HepG2 (cell line): ENCODE measurements at regions not wholly inside any gene's neighbourhood (a gene's known extent, or its start where the extent isn't known, plus 50 kb on each side); places are given as distances from the start of the nearest gene placed in this dataset.

Experiments
- AHDC1 ChIP-seq: sonication (generic); formaldehyde crosslinking; IDR thresholded peaks from 2 replicates; pipeline ENCODE4 v1.5.1; 2020; ENCODE audit warnings: mild to moderate bottlenecking, missing genetic modification reagents, borderline replicate concordance
- ARID4A ChIP-seq: sonication (generic); formaldehyde crosslinking; IDR thresholded peaks from 2 replicates; pipeline ENCODE4 v1.5.0; 2020; ENCODE audit warnings: mild to moderate bottlenecking, missing genetic modification reagents, borderline replicate concordance
- CEBPB ChIP-seq: IDR thresholded peaks from 2 replicates; pipeline ENCODE4 v1.6.1; 2011; ENCODE audit warnings: low read depth, low read length, improper control_type of control experiment, borderline replicate concordance
- EEA1 ChIP-seq: sonication (generic); formaldehyde crosslinking; IDR thresholded peaks from 2 replicates; pipeline ENCODE4 v1.5.1; 2020; ENCODE audit warnings: mild to moderate bottlenecking, missing genetic modification reagents, borderline replicate concordance
- HMG20A ChIP-seq: IDR thresholded peaks from 2 replicates; pipeline ENCODE4 v1.6.1; 2016; ENCODE audit warnings: borderline replicate concordance
- HOXA7 ChIP-seq: sonication (generic); formaldehyde crosslinking; IDR thresholded peaks from 2 replicates; pipeline ENCODE4 v1.8.1; 2022; ENCODE audit warnings: mild to moderate bottlenecking, missing genetic modification reagents, moderate library complexity
- IRF2 ChIP-seq: IDR thresholded peaks from 2 replicates; pipeline ENCODE4 v1.6.1; 2018; ENCODE audit warnings: missing genetic modification reagents, missing compliant biosample characterization
- IRX3 ChIP-seq: sonication (generic); formaldehyde crosslinking; IDR thresholded peaks from 2 replicates; pipeline ENCODE4 v1.8.1; 2023; ENCODE audit warnings: mild to moderate bottlenecking, low read depth, missing genetic modification reagents, borderline replicate concordance
- POGZ ChIP-seq: sonication (generic); formaldehyde crosslinking; IDR thresholded peaks from 2 replicates; pipeline ENCODE4 v1.4.0; 2020; ENCODE audit warnings: mild to moderate bottlenecking, missing genetic modification reagents
- POLR2G ChIP-seq: fragments of 200-400 bp; formaldehyde crosslinking; IDR thresholded peaks from 2 replicates; pipeline ENCODE4 v1.6.1; 2018; ENCODE audit warnings: mild to moderate bottlenecking, low read depth, low read length, moderate library complexity
- RELA ChIP-seq: sonication (generic); formaldehyde crosslinking; IDR thresholded peaks from 2 replicates; pipeline ENCODE4 v1.4.0; 2020; ENCODE audit warnings: missing genetic modification reagents
- RFXANK ChIP-seq: IDR thresholded peaks from 2 replicates; pipeline ENCODE4 v1.6.1; 2016
- SOX13 ChIP-seq, 3 experiments: fragments of 450-650 bp in 1 of 3; sonication (generic) in 1 of 3; formaldehyde crosslinking in 1 of 3; IDR thresholded peaks in 2 of 3; conservative IDR thresholded peaks in 1 of 3; 2 replicates each; pipeline versions ENCODE4 v1.5.0 to v1.6.1; 2016 to 2020; ENCODE audit warnings: antibody characterized with exemption in 1 of 3, mild to moderate bottlenecking in 1 of 3, missing compliant biosample characterization in 1 of 3, missing genetic modification reagents in 1 of 3, moderate library complexity in 1 of 3
- ZBTB21 ChIP-seq: sonication (generic); formaldehyde crosslinking; IDR thresholded peaks from 2 replicates; pipeline ENCODE4 v1.4.0; 2020; ENCODE audit warnings: missing genetic modification reagents
- ZFP37 ChIP-seq: sonication (generic); formaldehyde crosslinking; IDR thresholded peaks from 2 replicates; pipeline ENCODE4 v1.4.0; 2020; ENCODE audit warnings: missing genetic modification reagents, borderline replicate concordance
- ZNF296 ChIP-seq: sonication (generic); formaldehyde crosslinking; conservative IDR thresholded peaks from 2 replicates; pipeline ENCODE4 v1.5.0; 2020; ENCODE audit warnings: mild to moderate bottlenecking, missing genetic modification reagents
- ZNF335 ChIP-seq: sonication (generic); formaldehyde crosslinking; IDR thresholded peaks from 2 replicates; pipeline ENCODE4 v1.4.0; 2020; ENCODE audit warnings: missing genetic modification reagents
- ZNF382 ChIP-seq: sonication (generic); formaldehyde crosslinking; IDR thresholded peaks from 2 replicates; pipeline ENCODE4 v1.5.0; 2020; ENCODE audit warnings: missing genetic modification reagents, mild to moderate bottlenecking, borderline replicate concordance
- ZNF605 ChIP-seq: sonication (generic); formaldehyde crosslinking; IDR thresholded peaks from 2 replicates; pipeline ENCODE4 v1.8.0; 2022; ENCODE audit warnings: mild to moderate bottlenecking, missing genetic modification reagents

- TF ChIP-seq ARID4A (CRISPR knock-in tag) (no peak), POGZ (peak; percentile 95), HOXA7 (CRISPR knock-in tag) (no peak), IRF2 (CRISPR knock-in tag) (0 out of 2 replicates have a peak, but pooled peaks have one; percentile 53), RFXANK (CRISPR knock-in tag) (no peak), ZFP37 (CRISPR knock-in tag) (no peak), ZNF296 (CRISPR knock-in tag) (no peak), EEA1 (CRISPR knock-in tag) (no peak), SOX13 (IDR thresholded peaks at IDR 0.05) (no peak), SOX13 (CRISPR knock-in tag; conservative IDR thresholded peaks at IDR 0.05 in 1 of 2, IDR thresholded peaks at IDR 0.05 in 1 of 2) (peak in 1 of 2 experiments; percentile 35; a peak in 1 of 4 replicates), ZNF605 (CRISPR knock-in tag) (no peak), ZNF382 (CRISPR knock-in tag) (no peak), ZNF335 (no peak), HMG20A (CRISPR knock-in tag) (peak; percentile 50; the same call in 1 of the 2 replicates), IRX3 (no peak), RELA (CRISPR knock-in tag) (no peak), POLR2G (no peak), CEBPB (peak; percentile 83; the same call in 1 of the 2 replicates), ZBTB21 (CRISPR knock-in tag) (no peak), AHDC1 (CRISPR knock-in tag) (peak; percentile 22; the same call in 1 of the 2 replicates)
Measured at GRCh38 chr6:139490482-139490881, 116.0 kb upstream of the CITED2 start (continued).
